ENCODE measurements at regions not wholly inside any gene's neighbourhood (a gene's known extent, or its start where the extent isn't known, plus 50 kb on each side); places are given as distances from the start of the nearest gene placed in this dataset.

DNA sequence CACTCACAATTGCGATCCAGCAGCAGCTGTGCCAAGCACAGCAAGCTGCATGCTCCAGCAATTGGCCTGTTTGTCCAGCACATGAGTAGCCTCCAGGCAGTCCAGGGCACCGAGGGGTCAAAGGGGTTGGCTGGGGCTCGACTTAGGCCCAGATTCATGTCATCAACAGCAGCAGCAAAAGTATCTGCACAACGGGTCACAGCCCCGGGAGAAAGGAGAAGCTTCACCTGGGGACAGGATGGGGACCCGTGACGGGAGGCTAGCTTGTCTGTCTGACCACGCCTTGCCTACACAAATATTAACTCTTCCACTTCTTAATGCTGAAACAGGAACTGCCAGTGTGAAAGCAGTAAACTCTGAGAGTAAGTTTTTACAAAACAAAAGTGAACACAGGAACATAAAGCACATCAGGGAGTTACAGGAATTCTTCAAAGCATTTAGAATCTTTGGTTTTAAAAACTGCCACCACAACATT is 191.2 kb downstream of the PIK3R1 start:
- no peak for DNase-seq (ENCODE audit: low spot score)
- FAIRE-seq: no peak

DNA sequence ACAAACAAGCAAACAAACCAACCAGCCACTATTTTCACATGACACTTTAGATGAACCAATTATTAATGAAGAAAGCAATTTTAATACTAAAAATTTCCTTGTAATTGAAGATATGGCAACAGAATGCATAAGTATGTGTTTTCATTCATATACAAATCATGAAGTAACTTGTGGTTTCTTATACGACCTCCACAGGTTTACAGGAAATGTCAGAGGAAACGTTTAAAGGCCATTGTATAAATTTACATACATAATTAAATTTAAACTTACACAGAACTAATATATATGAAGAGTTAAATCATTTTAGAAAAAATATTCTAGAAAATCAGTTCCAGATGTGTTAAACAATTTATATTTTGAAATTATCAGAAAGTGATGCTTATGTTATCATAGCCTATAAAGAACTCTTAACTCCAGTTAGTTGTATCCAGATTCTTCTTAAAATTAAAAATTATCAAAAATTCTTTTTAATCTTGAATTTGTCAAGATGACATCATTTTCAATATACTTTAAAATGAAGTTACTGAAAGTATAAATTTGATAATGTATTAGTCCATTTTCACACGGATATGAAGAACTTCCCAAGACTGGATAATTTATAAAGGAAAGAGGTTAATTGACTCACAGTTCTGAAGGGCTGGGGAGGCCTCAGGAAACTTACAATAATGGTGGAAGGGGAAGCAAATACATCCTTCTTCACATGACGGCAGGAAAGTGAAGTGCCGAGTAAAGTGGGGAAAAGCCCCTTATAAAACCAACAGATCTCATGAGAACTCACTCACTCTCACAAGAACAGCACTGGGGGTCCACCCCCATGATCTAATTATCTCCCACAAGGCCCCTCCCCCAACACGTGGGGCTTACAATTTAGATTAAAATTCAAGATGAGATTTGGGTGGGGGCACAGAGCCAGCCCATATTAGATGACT is 192.0 kb downstream of the PIK3R1 start:
- FAIRE-seq: no peak

DNA sequence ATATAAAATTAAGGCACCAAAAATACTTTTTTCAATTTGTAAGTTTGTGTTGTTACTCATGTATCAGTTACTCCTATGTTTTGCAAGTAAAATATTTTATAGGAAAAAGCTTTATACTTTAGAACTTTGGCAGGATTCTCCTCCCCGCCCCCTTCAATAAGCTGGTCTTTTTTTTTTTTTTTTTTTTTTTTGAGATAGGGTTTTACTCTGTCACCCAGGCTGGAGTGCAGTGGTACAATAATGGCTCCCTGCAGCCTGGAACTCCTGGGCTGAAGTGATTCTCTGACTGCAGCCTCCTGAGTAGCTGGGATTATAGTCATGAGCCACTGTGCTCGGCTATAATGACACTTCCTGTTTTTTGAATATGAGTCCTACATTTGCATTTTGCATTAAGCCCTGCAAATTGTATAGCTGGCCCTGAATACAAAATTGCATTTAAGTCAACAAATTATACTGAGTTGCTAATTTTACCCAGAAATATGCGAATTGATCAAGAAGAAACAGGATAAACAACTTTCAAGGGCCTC is 192.9 kb downstream of the PIK3R1 start:
- FAIRE-seq: no peak
- no peak for DNase-seq (ENCODE audit: low spot score)

More for the DNA sequence above, 192.0 kb downstream of the PIK3R1 start:
- no peak for DNase-seq (ENCODE audit: low spot score)

DNA sequence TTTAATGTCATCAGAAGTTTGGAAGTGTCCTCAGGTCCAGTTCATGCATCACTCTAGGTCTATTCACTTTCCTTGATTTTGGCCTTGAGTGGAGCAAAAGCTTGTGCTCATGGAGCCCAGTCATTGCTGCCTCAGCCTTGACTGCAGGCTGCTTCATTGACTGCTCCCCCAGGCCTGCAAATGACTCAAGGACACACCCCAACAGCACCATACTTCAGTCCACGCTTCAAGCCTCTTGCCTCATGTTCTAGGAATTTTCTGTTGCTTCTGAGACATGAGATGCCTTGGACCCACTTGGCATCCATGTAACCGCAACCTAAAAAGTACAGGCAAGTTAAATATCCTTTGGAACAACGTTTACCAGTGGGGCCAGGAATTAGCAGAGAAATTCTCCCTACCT is 193.7 kb downstream of the PIK3R1 start:
- DNase-seq (ENCODE audit: low spot score) (peak; percentile 10), FAIRE-seq (no peak)

DNA sequence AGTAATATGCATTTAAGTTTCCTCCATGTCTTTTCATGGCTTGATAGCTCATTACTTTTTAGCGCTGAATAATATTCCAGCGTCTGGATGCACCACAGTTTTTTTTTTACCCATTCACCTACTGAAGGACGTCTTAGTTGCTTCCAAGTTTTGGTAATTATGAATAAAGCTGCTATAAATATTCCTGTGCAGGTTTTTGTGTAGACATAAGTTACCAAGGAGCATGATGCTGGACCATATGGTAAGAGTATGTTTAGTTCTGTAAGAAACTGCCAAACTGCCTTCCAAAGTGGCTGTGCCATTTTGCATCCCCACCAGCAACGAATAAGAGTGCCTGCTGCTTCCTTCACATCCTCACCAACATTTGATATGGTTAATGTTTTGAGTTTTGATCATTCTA is 195.6 kb downstream of the PIK3R1 start:
- DNase-seq (ENCODE audit: low spot score) (no peak), FAIRE-seq (no peak)

DNA sequence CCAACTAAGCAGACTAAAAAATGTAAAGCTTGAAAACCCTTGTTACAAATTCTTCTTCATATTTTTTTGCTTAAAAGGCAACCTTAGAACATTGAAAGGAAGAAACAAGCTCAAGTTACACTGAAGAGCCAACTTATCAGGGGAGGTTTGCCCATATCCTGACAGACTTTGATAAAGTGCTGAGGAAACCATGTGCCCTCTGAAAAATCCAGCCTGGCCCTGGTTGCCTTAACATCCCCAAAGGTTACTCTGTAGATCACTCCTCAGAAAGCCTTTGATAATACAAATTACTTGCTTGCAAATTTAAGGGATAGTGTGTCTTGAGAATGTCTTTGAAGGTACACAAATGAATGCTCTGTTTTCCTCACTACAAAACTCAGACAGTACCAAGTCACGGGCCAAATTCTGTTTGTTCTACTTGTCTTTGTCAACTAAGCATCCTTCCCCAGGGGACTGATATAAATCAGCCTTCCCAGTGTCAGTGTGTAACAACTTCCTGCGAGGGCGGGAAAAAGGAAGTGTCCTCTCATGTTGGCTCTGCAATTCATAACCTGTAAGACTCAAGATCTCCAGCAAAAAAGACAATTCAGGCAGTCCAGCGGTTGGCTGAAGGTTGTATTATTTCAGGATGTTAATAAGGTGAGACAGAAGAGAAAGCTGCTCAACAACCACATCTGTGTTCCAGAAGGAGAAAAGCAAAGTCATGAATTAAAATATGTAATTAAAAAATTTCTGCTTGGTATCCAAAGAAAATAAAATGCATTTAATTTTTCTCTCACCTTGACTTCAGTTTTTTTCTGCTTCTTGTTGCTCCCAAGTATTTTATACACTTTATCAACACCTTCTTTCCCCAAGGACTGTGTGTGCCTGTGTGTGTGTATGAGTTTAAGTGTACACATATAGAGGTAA is 199.9 kb downstream of the PIK3R1 start:
- FAIRE-seq (no peak), DNase-seq (ENCODE audit: low spot score) (no peak)

DNA sequence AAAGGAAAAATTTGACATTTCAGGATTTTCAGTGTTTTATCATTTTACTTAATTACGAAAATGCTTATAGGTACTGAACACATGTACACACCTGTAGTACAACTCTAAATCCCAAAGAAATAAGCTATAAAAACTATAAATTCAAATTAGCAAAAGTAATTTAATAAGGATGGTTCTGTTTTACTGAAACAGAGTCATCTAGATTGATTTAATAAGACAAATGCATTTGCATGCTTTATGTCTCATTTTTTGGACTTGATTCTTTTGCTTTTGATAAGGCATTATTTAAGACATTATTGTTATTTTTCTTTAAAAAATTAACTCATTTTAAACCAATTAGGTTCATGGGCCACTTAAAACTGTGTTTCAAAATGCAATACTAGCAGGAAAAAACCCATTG is 201.2 kb downstream of the PIK3R1 start:
- FAIRE-seq: no peak
- no peak for DNase-seq (ENCODE audit: low spot score)

DNA sequence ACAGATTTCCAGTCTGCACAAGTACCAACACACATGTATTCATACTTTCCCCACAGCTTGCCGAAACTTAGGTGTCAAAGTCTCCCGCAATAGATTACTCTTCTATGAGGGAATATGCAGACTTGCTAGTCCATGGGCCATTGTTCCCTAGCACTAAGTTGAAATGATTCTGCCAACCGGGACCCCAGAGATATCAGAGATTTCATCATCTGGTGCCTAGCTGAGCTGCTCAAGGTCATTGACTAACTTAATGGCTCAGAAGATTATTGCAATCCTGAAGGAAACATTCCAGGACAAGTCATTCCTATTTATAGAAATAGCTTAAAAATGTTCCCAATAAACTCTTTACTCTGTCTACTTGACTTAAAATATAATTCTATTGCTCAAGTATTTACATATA is 202.6 kb downstream of the PIK3R1 start:
- FAIRE-seq: no peak
- DNase-seq (ENCODE audit: low spot score): no peak

DNA sequence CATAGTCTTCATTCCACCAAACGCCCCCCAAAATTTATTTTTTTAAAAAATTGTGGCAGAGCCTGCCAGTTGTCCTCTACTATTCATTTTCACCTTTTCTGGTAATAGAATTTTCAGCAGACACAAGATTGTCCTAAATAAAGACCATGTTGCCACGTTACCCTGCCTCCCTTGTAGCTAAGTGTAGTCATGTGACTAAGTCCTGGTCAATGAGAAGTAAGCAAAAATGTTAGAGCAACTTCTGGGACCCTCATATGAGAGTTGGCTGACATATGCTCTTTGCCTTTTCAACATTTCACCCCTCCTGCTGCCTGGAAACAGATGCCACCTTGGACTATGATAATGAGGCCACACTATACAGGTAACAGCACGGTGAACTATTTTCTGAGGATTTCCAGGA is 203.1 kb downstream of the PIK3R1 start:
- FAIRE-seq (no peak), DNase-seq (ENCODE audit: low spot score) (no peak)

DNA sequence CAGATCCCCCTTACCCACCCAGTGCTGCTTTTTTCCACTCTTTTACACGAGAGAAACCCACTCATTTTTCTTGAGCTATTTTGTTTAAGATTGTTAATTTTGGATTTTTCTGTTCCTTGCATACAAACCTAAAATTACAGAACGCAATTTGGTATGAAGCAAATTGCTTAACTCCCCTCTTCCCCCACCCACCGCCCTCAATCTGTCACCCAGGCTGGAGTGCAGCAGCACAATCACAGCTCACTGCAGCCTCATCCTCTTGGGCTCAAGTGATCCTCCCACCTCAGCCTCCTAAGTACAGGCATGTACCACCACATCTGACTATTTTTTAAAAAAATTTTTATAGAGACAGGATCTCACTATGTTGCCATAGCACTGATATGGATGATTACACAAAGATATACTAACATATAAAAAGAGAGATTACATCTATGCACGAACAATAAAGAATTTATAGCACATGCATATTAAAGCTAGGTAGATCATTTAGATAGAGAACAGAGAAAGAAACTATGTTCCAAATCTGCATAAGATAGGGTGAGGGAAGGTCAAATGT is 203.6 kb downstream of the PIK3R1 start:
- FAIRE-seq (no peak), DNase-seq (ENCODE audit: low spot score) (peak; percentile 7)

DNA sequence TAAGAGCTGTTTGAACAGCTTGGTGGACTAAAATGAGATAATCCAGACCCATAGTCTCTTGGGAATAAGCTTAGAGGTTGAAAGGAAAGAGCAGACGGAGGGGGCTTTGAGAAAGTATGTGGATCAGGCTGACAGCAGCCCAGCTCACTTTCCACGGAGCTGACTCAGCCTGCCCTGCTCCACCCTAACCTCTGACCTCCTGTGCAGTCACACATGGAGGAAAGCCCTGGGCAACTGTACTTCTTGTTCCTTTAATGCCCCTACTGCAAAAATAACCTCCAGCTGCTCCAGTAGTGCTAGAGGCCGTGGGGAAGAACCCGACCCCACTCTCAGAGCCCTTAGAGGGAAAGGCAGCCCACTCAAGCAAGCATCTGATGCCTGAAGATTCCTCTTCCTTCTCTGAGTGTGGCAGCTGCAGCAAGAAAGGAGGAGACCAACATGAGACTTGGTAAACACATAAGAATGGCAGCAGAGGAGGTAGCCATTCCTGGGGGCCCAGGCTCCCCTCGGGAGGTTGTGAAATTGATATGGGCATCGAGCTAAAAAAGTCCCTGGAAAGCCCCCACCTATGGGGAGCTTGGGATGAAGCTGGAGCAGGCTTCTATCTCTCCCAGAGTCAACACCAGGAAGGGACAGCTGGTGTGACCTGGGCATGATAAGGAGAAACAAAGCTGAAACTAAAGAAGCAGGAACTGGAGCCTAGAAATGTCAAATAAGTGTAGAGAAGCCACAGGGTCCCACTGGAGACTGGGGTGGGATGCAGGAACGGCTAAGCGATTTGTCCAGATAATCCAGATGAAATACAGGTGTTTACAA is 204.3 kb downstream of the PIK3R1 start:
- FAIRE-seq: no peak

DNA sequence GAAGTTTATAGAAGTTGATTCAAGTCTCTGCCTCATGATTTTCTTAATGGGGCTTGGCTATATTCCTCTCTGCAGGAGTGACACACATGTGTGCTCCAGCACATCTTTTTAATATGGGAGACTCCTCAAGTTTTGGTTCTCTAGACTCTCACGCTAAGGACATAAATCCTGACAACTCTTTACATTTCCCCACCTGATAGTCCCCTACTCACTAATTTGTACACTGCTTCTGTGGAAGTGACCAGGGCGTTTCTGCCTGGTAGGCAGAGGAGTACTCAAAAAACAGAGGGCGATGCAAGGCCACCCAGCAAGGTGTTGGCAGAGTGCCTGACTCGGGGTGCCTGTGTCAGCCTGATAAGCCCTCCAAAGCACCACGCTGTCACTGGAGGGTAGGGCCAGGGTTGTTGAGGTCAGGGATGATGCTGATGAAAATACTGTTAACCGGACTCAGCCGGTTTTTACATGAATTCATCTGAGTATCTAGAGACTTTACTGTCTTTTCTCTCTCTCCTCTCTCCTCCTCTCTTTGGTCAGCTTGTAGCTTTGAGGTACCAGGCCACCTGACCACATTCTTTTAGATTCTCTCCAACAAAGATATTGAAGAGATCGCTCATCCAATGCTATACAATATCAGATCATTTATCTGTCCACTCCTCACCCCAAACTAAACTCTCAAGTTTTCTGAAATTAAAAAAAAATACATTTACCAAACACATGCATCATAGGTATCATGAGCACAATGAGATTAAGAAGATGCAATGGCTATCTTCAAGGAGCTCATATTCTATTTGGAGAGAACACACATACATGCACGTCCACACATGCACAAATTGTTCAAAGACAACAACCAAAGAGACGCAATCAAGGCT is 205.2 kb downstream of the PIK3R1 start:
- no peak for DNase-seq (ENCODE audit: low spot score)
- no peak for FAIRE-seq

More for the DNA sequence above, 204.3 kb downstream of the PIK3R1 start:
- peak; percentile 35 for DNase-seq (ENCODE audit: low spot score)

DNA sequence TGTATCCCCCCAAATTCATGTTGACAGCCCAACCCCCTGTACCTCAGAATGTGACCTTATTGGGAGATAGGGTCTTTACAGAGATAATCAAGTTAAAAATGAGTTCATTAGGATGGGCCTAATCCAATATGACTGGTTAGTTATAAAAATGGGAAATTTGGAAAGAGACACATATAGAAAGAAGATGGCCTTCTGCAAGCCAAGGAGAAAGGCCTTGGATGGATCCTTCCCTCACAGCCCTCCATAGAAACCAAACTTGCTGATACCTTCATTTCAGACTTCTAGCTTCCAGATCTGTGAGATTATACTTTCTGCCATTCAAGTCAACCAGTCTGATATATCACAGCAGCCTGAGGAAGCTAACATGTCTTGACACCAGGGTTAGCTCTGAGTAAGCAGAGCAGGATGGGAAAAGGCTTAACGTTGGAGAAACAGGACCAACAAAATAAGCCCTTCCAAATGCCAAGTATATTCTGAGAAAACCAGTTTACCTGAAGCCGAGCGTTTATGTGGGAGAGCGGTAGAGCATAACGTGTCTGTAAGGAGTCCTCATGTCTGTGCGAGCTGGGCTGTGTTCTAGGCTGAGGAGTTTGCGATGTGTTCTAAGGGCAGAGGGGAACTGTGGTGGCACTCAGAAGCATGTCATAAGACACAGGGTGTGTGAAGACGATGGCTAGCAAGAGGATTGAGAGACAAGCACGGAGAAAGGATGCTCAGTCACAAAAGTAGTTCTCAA is 206.1 kb downstream of the PIK3R1 start:
- no peak for FAIRE-seq

DNA sequence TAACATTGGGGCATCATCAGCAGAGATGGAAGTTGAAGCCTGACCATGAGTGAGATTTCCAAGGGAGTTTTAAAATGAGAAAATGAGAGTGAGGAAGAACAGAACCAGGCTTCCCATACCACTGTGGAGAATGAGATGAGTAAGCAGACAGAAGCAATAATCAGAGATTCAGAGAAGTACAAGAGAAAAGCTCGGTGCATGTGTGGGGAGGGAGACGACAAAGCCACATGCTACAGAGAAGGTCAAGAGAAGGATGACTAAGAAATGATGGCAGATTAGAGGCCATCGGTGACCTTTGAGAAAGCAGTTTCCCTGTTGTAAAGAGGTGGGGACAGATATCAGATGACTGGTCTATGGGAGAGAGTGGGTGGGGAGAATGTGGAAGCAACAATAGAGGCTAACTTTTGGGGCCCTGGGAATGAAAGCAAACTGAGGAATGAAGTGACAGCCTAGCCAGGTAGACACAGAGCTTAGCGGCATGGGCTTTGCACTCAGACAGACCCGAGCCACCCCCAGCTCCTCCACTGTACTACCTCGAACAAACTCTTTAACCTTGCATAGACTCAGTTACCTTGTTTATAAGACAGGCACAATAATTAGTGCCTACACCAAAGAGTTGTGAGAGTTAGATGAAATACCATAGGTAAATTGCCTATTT is 207.7 kb downstream of the PIK3R1 start:
- FAIRE-seq: no peak
- peak; percentile 15 for DNase-seq (ENCODE audit: low spot score)

More for the DNA sequence above, 206.1 kb downstream of the PIK3R1 start:
- no peak for DNase-seq (ENCODE audit: low spot score)

DNA sequence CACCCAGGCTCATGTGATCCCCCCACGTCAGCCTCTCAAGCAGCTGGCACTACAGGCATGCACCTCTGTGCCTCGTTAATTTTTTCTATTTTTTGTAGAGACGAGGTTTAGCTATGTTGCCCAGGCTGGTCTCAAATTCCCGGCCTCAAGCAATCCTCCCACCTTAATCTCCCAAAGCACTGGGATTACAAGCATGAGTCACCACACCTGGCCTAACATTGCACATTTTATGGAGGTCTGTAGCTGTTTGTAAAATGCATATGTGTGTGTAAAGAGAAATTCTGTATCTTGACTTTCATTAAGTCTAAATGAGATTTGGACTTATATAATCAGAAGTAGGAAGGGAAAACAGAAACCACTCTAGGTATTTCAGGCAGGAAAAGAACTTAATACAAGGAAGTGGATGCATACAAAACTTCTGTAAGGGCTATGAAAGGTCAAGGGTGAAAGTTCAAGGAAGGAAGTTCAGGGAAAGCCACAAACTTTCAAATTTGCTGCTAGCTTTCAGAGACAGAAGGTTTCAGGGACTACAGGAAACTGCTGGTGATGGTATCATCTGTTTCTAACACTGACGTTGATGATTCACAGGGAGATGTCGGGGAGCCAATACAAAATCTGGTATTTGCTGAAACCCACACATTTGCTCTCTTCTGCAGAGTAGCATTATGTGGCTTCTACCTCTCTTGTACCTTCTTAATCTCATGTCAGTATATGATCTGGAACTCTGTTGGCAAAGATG is 209.4 kb downstream of the PIK3R1 start:
- no peak for FAIRE-seq
- DNase-seq (ENCODE audit: low spot score): no peak

DNA sequence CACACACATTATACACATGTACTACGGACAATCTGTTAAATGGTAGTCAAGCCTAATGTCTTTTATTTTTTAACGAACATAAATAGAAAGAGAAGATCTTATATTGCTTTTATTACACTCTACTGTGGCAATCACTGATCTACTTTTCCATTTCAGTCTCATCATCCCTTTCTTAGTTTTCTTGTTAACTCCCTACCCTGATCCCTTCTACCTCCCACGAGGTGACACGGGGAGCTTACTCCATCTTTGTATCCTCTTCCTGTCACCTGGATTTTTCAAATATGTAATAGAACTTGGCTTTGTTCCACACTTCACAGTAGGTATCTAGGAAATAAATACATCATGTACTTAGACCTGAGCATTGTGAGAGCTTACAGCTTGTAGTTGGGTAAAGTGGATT is 211.0 kb downstream of the PIK3R1 start:
- no peak for DNase-seq (ENCODE audit: low spot score)
- FAIRE-seq: no peak

DNA sequence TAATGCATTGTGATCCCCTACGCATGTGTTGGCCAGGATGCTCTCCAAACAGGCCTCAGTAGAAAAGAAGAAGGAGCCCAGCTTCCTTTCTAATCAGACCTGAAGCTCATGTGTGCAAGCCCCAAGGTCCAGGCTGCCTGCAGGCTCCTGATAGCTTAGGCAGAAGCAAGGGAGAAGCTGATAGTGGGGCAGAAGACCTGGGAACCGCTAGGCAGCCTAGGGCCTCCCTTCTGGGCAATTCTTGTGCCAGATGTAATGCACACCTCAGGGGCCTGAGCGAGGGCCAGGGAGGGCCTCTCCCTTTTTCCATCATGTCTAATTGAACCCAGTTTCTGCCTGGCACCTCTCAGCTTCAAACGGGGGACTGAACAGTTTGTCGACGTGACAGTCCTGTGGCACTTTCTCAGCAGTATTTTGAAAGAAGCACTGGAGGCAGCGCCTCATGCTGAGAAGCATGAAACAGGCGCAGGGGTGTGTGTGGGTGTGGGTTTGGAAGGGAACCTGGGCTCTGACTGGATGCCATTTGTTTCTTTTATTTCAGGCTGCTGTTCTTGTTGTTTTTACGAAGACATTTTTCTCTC is 212.8 kb downstream of the PIK3R1 start:
- FAIRE-seq (no peak), DNase-seq (ENCODE audit: low spot score) (no peak)

All from RCC 7860 (cell line).